ENCODE measurements at regions not wholly inside any gene's neighbourhood (a gene's known extent, or its start where the extent isn't known, plus 50 kb on each side); places are given as distances from the start of the nearest gene placed in this dataset.
A peak's percentile ranks its signal among the peaks of the same experiment; 100 is the strongest.
"Not testable (repeated sequence)": the region's sequence is repeated elsewhere in the genome, so short reads cannot be mapped to it uniquely, and the experiment has no call there.

DNA sequence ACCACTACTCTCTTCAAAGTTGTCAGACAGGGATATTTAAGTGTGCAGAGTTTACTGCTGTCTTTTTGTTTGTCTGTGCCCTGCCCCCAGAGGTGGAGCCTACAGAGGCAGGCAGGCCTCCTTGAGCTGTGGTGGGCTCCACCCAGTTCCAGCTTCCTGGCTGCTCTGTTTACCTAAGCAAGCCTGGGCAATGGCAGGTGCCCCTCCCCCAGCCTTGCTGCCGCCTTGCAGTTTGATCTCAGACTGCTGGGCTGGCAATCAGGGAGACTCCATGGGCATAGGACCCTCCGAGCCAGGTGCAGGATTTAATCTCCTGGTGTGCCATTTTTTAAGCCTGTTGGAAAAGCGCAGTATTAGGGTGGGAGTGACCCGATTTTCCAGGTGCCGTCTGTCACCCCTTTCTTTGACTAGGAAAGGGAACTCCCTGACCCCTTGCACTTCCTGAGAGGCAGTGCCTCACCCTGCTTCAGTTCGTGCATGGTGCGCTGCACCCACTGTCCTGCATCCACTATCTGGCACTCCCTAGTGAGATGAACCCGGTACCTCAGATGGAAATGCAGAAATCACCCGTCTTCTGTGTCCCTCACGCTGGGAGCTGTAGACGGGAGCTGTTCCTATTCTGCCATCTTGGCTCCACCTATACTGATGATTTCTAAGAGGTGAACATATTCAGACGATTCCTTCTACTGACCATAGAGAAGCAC is 167.6 kb downstream of the CXXC4 start:
- not testable (repeated sequence) for DNase-seq

GRCh38 chr4:104302731-104303130 is 192.0 kb downstream of the CXXC4 start:
- DNase-seq = no peak

GRCh38 chr4:104294811-104295210 is 199.9 kb downstream of the CXXC4 start:
- DNase-seq = no peak

- DNase-seq = no peak
Observed at GRCh38 chr4:104286867-104287266, 207.8 kb downstream of the CXXC4 start.

GRCh38 chr4:104283303-104283702 is 211.4 kb downstream of the CXXC4 start:
- DNase-seq = no peak

- DNase-seq = no peak
Observed at GRCh38 chr4:104279744-104280143, 214.9 kb downstream of the CXXC4 start.

- DNase-seq = no peak
Observed at GRCh38 chr4:104272966-104273365, 221.7 kb downstream of the CXXC4 start.

- not testable (repeated sequence) for DNase-seq
Observed at GRCh38 chr4:104269603-104270002, 225.1 kb downstream of the CXXC4 start.

GRCh38 chr4:104263100-104263499 is 231.6 kb downstream of the CXXC4 start:
- DNase-seq = no peak

GRCh38 chr4:104262678-104263077 is 232.0 kb downstream of the CXXC4 start:
- no peak for DNase-seq

DNA sequence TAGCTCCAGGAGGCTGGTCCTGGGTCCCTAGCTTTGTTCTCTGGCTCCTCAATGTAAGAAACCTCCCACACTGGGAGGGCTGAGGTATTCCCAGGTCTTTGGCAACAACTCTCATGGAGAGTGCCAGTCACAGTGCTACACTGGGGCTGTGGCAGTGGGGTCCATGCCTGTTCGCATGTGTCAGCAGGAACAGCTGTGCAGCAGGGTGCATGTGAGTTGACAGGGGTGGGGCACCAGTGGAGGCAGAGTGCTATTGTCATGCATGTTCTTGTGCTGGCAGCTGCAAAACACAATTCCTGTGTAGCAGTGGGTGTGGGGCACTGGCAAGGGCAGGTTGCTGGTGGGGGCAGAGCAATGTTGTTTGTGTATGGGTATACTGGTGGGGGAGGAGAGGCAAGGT is 246.0 kb downstream of the CXXC4 start:
- DNase-seq = no peak

GRCh38 chr4:104235967-104236366 is 258.7 kb downstream of the CXXC4 start:
- no peak for DNase-seq

GRCh38 chr4:104217526-104217925 is 277.2 kb downstream of the CXXC4 start:
- DNase-seq = no peak

GRCh38 chr4:104211657-104212056 is 283.0 kb downstream of the CXXC4 start:
- DNase-seq = no peak

DNA sequence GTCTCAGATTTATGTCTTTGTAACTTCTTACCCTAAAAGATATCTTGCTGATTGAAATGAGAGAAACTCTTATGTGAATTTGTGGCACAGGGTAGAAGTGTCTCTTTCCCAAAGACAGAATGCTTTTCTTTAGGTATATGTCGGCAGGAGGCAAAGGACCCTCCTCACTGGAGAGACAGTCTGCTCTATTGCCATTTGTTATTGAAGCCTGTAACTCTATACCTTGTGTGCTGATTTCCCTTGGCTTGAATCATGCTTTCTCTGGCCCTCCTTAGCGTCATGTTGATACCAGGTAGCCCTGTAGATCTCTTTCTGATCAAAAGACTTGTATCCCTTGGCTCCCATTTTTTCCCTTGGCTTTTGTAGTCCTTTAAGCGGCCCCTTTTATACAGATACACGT is 284.3 kb downstream of the CXXC4 start:
- no peak for DNase-seq

GRCh38 chr4:104206784-104207183 is 287.9 kb downstream of the CXXC4 start:
- DNase-seq = no peak

- no peak for DNase-seq
Observed at GRCh38 chr4:104205116-104205515, 289.6 kb downstream of the CXXC4 start.

DNA sequence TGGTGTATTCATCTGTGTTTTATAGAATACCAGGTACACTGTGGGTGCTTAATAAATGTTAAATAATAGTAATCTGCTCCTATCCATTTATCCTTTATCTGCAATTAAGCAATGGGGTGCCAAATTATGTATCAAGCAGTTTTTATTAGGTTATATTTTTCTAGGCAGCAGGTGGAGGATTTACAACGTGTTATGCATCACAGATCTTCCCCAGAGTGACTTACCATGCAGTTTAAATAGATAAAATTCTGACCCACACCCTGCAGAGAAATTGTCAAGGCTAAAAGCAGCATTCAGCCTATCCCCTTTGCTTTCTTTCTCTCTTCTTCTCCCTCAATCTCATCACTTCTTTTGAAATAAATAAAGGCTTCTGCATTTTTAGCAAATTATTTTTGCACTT is 306.4 kb downstream of the CXXC4 start:
- no peak for DNase-seq

DNA sequence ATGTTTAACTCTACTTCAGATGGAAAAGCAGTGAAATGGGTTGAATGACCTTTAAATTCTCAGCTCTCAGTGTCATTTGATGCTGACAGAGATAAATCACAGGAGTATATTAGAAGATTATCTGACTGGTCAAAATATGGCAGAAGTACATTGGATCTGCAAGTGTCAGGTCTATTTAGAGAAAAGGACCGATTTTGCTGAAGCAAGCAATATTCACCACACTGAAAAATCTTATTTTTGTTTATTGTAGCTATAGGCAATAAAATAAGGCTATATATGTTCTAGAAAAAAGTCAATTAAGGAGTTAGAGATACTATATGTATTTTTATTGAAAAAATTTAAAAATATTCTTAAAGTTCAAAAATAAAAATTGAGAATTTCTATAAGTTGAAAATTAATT is 325.3 kb downstream of the CXXC4 start:
- DNase-seq = no peak

GRCh38 chr4:104166749-104167148 is 327.9 kb downstream of the CXXC4 start:
- no peak for DNase-seq

DNA sequence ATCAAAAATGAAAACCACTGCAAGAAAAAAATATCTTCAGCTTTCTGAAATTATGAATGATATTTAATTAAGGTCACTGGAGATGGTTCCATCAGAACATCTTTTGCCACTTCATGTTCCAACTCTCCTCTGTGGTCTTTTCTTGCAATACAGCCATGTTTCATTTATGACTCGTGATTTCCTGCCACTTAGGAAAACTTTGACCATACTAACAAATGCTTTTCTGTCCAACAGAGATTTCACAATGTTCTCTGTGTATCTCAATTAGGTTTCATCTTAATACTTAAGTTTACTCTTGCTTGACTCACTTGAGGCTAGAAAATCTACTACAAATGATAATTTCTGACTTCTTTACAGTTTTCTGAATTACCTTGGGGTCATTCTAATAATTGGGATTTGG is 330.9 kb downstream of the CXXC4 start:
- DNase-seq = peak; percentile 1

DNA sequence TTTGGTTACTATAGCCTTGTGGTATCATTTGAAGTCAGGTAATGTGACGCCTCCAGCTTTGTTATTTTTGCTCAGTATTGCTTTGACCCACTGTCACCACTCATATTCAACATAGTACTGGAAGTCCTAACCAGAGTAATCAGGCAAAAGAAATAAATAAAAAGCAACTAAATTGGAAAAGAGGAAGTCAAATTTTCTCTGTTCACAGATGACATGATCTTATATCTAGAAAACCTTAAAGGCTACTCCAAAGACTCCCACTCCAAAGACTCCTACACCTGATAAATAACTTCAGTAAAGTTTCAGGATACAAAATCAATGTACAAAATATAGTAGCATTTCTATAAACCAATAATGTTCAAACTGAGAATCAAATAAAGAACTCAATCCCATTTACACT is 348.6 kb downstream of the CXXC4 start:
- DNase-seq = no peak

DNA sequence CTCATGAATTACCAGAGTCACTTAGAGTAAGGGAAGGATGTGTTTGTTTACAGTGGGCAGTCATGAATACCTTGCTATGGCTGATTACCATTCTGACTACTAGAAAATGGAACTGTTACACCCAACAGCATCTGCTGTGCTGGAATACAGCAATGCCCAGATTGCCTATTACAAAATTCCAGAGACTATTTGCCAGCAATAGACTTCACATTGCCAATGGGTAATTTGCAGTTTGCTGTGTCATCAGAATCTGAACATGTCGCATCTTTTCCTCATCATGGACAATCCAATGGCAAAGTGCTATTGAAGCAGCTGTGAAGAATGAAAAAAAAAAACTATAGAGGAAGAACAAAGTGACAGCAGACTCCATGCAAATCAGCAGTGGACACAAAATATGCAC is 356.6 kb downstream of the CXXC4 start:
- DNase-seq = no peak

GRCh38 chr4:104129243-104129642 is 365.5 kb downstream of the CXXC4 start:
- DNase-seq = no peak

DNA sequence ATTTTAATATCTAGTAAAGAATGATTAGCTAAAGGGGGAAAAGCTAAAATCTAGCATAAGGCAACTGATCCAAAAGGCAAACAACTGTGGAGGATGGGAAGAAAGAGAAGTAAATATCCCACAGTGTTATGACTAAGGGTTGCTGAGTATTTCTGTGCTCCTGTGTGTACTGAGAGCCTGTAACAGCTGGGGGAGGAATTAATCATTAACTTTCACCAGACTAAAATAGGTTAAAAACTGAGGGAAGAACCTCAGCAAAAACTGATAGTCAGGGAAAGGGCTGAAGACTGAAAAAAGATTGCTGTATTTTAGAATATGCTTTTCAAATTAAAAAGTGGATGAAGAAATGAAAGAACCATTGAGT is 365.9 kb downstream of the CXXC4 start:
- no peak for DNase-seq
